ENCODE measurements at regions not wholly inside any gene's neighbourhood (a gene's known extent, or its start where the extent isn't known, plus 50 kb on each side); places are given as distances from the start of the nearest gene placed in this dataset.

GRCh38 chr6:74674377-74674776 lies 531.5 kb downstream of the COL12A1 start:
- TF ChIP-seq CTCF (IDR thresholded peaks at IDR 0.05) (no peak), POLR2A (IDR thresholded peaks at IDR 0.05) (no peak)
